Cardiac fibroblast (primary cell): ENCODE measurements at regions not wholly inside any gene's neighbourhood (a gene's known extent, or its start where the extent isn't known, plus 50 kb on each side); places are given as distances from the start of the nearest gene placed in this dataset.

Experiments used
- DNase-seq, 2 donors: peaks; one replicate each; pipeline versions ENCODE4 v3.0.0 to v3.0.0-alpha.2; 2010; ENCODE audit warnings: low read depth in 2 of 2
- H3K4me3 ChIP-seq, 2 donors: replicated peaks in 1 of 2; 1 replicate in 1 of 2; 2 replicates in 1 of 2; pipeline ENCODE4 v1.5.1; 2011; ENCODE audit warnings: low read depth in 2 of 2, low read length in 2 of 2, mild to moderate bottlenecking in 2 of 2, moderate library complexity in 1 of 2
- TF ChIP-seq, protein P1 (sequence below): IDR thresholded peaks from one replicate; pipeline ENCODE4 v1.5.1; 2011; ENCODE audit warnings: low read depth, mild to moderate bottlenecking, low read length, inconsistent platforms

DNA sequence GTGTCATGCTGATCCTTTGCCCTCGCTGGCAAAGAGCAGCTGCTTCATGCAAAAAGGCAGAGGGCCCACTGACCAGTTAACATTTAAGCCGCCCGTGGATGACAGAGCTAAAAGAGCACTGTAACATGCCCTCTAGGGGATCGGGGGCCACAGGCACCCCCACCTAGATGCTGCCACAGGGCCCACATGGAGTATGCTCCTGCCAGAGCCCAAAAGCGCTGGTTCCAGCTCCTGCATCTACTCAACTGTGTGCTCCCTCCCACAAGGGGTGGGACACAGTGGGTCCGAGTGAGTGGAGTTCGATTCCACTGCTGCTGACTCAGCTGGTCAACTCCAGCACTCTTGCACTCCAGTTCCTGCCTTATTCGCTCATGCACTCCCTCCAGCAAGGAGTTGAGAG is 199.8 kb upstream of the CNTNAP2 start:
- no peak overlapping the region for H3K4me3 ChIP-seq
- TF ChIP-seq, protein P1, sequence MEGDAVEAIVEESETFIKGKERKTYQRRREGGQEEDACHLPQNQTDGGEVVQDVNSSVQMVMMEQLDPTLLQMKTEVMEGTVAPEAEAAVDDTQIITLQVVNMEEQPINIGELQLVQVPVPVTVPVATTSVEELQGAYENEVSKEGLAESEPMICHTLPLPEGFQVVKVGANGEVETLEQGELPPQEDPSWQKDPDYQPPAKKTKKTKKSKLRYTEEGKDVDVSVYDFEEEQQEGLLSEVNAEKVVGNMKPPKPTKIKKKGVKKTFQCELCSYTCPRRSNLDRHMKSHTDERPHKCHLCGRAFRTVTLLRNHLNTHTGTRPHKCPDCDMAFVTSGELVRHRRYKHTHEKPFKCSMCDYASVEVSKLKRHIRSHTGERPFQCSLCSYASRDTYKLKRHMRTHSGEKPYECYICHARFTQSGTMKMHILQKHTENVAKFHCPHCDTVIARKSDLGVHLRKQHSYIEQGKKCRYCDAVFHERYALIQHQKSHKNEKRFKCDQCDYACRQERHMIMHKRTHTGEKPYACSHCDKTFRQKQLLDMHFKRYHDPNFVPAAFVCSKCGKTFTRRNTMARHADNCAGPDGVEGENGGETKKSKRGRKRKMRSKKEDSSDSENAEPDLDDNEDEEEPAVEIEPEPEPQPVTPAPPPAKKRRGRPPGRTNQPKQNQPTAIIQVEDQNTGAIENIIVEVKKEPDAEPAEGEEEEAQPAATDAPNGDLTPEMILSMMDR = no peak
- DNase-seq = no peak

DNA sequence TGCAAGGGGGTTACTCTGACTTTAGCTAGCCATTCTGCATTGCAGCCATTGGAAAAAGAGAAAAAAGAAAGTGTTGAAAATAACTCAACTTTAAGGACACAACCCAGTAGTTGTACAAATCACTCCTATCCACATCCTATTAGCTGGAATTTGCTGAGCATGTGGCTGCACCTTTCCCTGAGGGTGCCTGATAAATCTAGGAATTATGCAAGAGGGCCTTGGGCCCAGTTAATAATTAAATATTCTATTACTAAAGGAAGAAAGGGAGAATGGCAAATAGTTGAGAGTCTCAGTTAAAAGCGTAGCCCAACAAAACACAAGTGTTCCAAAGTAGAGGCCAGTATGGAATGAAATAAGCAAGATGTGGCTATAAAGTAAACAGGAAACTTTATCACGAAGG is 200.9 kb upstream of the CNTNAP2 start:
- DNase-seq = no peak
- no peak overlapping the region for H3K4me3 ChIP-seq
- TF ChIP-seq, protein P1 = no peak

DNA sequence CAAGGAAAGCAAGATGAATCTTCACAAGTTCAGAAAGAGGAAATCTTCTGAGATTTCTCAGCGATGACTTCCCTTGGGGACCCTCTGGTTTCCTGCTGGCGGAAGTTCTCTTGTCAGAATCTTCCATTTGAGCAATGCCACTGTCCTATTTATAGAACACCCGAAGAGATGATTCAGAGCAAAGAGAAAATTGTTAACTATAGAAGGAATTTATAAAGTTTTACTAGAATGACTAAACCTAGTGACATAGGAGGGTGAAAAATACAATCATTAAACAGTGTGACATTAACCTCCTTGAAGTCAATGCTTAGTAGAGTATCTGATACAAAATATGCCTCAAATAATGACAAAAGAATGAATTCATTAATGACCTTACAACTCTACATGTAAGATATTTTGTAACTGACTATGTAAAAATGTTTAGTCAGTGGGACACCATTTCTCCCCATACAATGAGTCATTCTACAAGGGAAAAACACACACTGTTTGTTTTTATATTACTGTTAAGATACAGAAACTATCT is 206.5 kb upstream of the CNTNAP2 start:
- peak; percentile 16 to 80 for DNase-seq
- TF ChIP-seq, protein P1 = no peak
- H3K4me3 ChIP-seq = no peak overlapping the region

DNA sequence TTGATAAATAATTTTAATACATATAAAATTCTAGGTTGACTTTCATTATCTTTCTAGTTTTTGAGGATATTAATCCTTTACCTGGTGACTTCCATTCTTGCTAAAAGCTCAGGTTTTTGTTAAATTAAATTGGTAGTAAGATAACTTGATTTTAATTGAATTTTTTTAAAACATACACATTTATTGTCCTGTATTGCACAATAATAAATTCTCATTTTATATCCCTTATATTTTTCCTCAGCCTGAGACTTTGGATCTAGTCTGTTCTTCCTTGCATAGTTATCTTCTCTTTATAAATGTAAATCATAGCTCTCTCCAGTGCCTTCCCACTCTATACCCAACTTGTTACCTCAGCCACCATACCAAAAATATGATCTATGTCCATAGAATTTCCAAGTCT is 212.9 kb upstream of the CNTNAP2 start:
- DNase-seq = no peak
- H3K4me3 ChIP-seq = no peak overlapping the region
- TF ChIP-seq, protein P1 = no peak

DNA sequence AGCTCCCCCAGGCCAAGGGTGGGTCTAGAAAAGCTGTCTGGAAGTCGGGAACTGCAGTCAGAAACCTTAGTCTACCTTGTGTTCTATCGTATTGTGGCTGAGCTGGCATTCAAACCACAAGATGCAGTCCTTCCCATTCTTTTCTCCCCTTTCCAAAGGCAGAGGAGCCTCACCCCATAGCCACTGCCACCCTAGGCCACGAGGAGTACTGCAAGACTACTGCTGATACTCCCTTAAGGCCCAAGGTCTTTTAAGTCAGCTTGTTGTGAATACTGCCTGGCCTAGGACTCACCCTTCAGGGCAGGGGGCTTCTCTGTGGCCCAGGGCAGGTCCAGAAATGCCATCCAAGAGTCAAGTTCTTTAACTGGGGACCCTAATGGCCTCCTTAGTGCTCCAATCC is 214.5 kb upstream of the CNTNAP2 start:
- TF ChIP-seq, protein P1 = no peak
- DNase-seq = no peak
- no peak overlapping the region for H3K4me3 ChIP-seq

DNA sequence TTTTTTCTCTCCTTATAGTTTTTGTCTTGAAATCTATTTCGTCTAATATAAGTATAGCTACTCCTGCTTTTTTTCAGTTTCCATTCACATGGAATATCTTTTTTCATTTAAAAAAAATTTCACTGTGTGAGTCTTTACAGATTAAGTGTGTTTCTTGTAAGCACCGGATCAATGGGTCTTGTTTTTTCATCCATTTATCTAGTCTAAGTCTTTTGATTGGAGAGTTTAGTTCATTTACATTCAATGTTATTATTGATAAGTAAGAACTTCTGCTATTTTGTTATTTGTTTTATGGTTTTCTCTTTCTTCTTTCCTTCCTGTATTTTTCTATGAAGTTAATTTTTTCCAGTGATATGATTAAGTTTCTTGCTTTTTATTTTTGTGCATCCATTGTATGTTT is 216.7 kb upstream of the CNTNAP2 start:
- TF ChIP-seq, protein P1 = no peak
- DNase-seq = no peak

DNA sequence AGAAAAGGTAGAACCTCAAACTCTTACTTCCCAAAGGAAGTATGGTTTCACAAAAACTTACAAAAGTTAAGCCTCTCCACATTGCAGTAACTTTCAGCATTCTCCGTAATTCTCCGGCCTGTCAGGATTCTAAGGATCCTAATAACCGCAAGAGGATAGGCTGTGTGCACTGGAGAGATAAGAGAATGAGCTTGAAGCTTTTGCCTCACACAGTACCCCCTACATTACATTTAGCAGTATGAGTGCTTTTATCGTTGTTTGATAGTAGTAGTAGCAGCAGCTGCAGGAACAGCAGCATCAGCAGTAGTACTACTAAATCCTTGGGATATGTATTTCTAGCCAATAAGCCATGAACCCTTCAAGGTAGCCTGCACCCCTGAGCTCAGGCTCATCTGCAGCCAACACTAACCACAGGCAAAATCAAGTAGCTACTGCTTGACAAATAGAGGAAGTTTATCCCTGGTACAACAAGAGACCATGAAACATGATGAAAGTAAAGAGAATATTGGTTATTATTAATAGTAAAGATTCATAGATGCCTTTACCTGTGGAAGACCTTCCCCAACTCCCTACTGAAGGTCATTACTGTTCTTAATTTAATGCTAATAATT is 222.6 kb upstream of the CNTNAP2 start:
- TF ChIP-seq, protein P1 = no peak
- H3K4me3 ChIP-seq = no peak overlapping the region
- no peak for DNase-seq

More for the DNA sequence above, 216.7 kb upstream of the CNTNAP2 start:
- no peak overlapping the region for H3K4me3 ChIP-seq
